IMR-90 (cell line): ENCODE measurements at regions not wholly inside any gene's neighbourhood (a gene's known extent, or its start where the extent isn't known, plus 50 kb on each side); places are given as distances from the start of the nearest gene placed in this dataset.

Experiments used
- ATAC-seq: fragments of 200-7000 bp; cut with Tn5 transposase; 2 replicates; pipeline ENCODE4 v1.9.1; 2020; ENCODE audit warnings: low read depth, mild to moderate bottlenecking, moderate library complexity
- BruUV-seq: library from RNA; stranded (reverse); fragments of 400-500 nt; replicated peaks from 2 replicates; lab custom pipeline; 2021; lab: Mats Ljungman, UMichigan
- CTCF ChIA-PET: fragments of 300-600 bp; formaldehyde crosslinking; extraction: SDS; loops from one replicate; lab custom pipeline; 2021; ENCODE audit warnings: antibody characterized with exemption; lab: Yijun Ruan, JAX
- POLR2A ChIA-PET: fragments of 300-600 bp; sonication (Branson Sonifier 250); formaldehyde crosslinking; loops from one replicate; lab custom pipeline; 2022; ENCODE audit warnings: antibody characterized with exemption; ENCODE audit not compliant: unreplicated experiment; lab: Charles Lee
- DNase-seq: peaks from one replicate; pipeline ENCODE4 v3.0.0; 2013
- H2AFZ ChIP-seq: replicated peaks from 2 replicates; pipeline ENCODE3; 2013; ENCODE audit warnings: low read length, mild to moderate bottlenecking; ENCODE audit not compliant: poor library complexity
- H2AK5ac ChIP-seq: 2 replicates; pipeline ENCODE4 v1.6.1; 2013; ENCODE audit warnings: low read depth, low read length, inconsistent platforms
- H2AK9ac ChIP-seq: replicated peaks from 2 replicates; pipeline ENCODE3; 2013; ENCODE audit warnings: mild to moderate bottlenecking, low read depth, low read length, moderate library complexity; ENCODE audit not compliant: poor library complexity
- H2BK120ac ChIP-seq: 2 replicates; pipeline ENCODE4 v1.6.1; 2013; ENCODE audit warnings: low read depth, low read length, inconsistent platforms
- H2BK15ac ChIP-seq: 3 replicates; pipeline ENCODE4 v1.6.1; 2013; ENCODE audit warnings: low read depth, low read length, inconsistent platforms
- H2BK20ac ChIP-seq: 2 replicates; pipeline ENCODE4 v1.6.1; 2013; ENCODE audit warnings: low read depth, mild to moderate bottlenecking, inconsistent platforms, low read length, moderate library complexity
- H2BK5ac ChIP-seq: 2 replicates; pipeline ENCODE4 v1.6.1; 2013; ENCODE audit warnings: mild to moderate bottlenecking, low read depth, low read length, inconsistent platforms; ENCODE audit not compliant: poor library complexity, severe bottlenecking
- H3K14ac ChIP-seq: replicated peaks from 2 replicates; pipeline ENCODE4 v1.6.1; 2013; ENCODE audit warnings: low read depth, low read length, inconsistent platforms
- H3K18ac ChIP-seq: 2 replicates; pipeline ENCODE4 v1.6.1; 2013; ENCODE audit warnings: low read depth, low read length, control low read depth
- H3K23ac ChIP-seq: 2 replicates; pipeline ENCODE4 v1.6.1; 2013; ENCODE audit warnings: low read depth, low read length, inconsistent platforms
- H3K27ac ChIP-seq: 2 replicates; pipeline ENCODE4 v1.5.1; 2013; ENCODE audit warnings: mild to moderate bottlenecking, control low read depth, low read length; ENCODE audit not compliant: insufficient read depth
- H3K27me3 ChIP-seq: 2 replicates; pipeline ENCODE4 v1.6.1; 2013; ENCODE audit warnings: low read length; ENCODE audit not compliant: control insufficient read depth, insufficient read depth
- H3K36me3 ChIP-seq: 2 replicates; pipeline ENCODE4 v1.6.1; 2013; ENCODE audit warnings: low read length, mixed read lengths; ENCODE audit not compliant: control insufficient read depth, insufficient read depth
- H3K4ac ChIP-seq: 2 replicates; pipeline ENCODE4 v1.6.1; 2013; ENCODE audit warnings: low read depth, low read length, inconsistent platforms
- H3K4me1 ChIP-seq: 2 replicates; pipeline ENCODE4 v1.6.1; 2013; ENCODE audit warnings: low read length, mixed read lengths; ENCODE audit not compliant: control insufficient read depth, insufficient read depth
- H3K4me2 ChIP-seq: 2 replicates; pipeline ENCODE4 v1.6.1; 2013; ENCODE audit warnings: low read depth, mild to moderate bottlenecking, control low read depth, low read length, moderate library complexity
- H3K4me3 ChIP-seq: 2 replicates; pipeline ENCODE4 v1.5.1; 2013; ENCODE audit warnings: low read depth, mild to moderate bottlenecking, control low read depth, low read length, moderate library complexity; ENCODE audit not compliant: insufficient read depth
- H3K56ac ChIP-seq: 2 replicates; pipeline ENCODE4 v1.6.1; 2013; ENCODE audit warnings: low read length, inconsistent platforms; ENCODE audit not compliant: insufficient read depth; ENCODE audit errors: extremely low read depth
- H3K79me1 ChIP-seq, 2 experiments: 2 replicates each; pipeline ENCODE4 v1.6.1; 2013; ENCODE audit warnings: low read length in 2 of 2, inconsistent platforms in 1 of 2, low read depth in 1 of 2
- H3K9ac ChIP-seq: 2 replicates; pipeline ENCODE4 v1.6.1; 2013; ENCODE audit warnings: low read depth, low read length, control low read depth
- H3K9me1 ChIP-seq: 2 replicates; pipeline ENCODE4 v1.6.1; 2013; ENCODE audit warnings: low read length, inconsistent platforms; ENCODE audit not compliant: insufficient read depth
- H3K9me3 ChIP-seq: 2 replicates; pipeline ENCODE4 v1.6.1; 2013; ENCODE audit warnings: low read length; ENCODE audit not compliant: control insufficient read depth, insufficient read depth
- H4K20me1 ChIP-seq: 2 replicates; pipeline ENCODE4 v1.6.1; 2013; ENCODE audit warnings: low read length, inconsistent platforms; ENCODE audit not compliant: insufficient read depth
- H4K5ac ChIP-seq: 2 replicates; pipeline ENCODE4 v1.6.1; 2013; ENCODE audit warnings: mild to moderate bottlenecking, low read depth, low read length, control low read depth
- H4K8ac ChIP-seq, 2 experiments: 2 replicates each; pipeline ENCODE4 v1.6.1; 2013; ENCODE audit warnings: low read depth in 2 of 2, low read length in 2 of 2, control low read depth in 1 of 2, inconsistent platforms in 1 of 2
- H4K91ac ChIP-seq: 2 replicates; pipeline ENCODE4 v1.6.1; 2013; ENCODE audit warnings: low read depth, low read length, inconsistent platforms; ENCODE audit not compliant: insufficient read depth
- CEBPB ChIP-seq: IDR thresholded peaks from 2 replicates; pipeline ENCODE4 v1.6.1; 2012; ENCODE audit warnings: low read depth, low read length, improper control_type of control experiment
- NFE2L2 ChIP-seq: fragments of 150-350 bp; IDR thresholded peaks from 2 replicates; pipeline ENCODE4 v1.6.1; 2016; ENCODE audit warnings: low read depth, mild to moderate bottlenecking, low read length
- RCOR1 ChIP-seq: IDR thresholded peaks from 2 replicates; pipeline ENCODE4 v1.6.1; 2012; ENCODE audit warnings: mild to moderate bottlenecking, low read length, improper control_type of control experiment; ENCODE audit not compliant: insufficient replicate concordance
- RFX5 ChIP-seq: IDR thresholded peaks from 2 replicates; pipeline ENCODE4 v1.8.0; 2012; ENCODE audit warnings: low read depth, mild to moderate bottlenecking, low read length, moderate library complexity
- WGBS, 2 experiments: methylation state at CpG; one replicate each; pipeline versions ENCODE4 v1.1.5 to v1.1.7; 2013; ENCODE audit warnings: missing lambda C conversion rate in 2 of 2; ENCODE audit not compliant: insufficient read length in 1 of 2; ENCODE audit errors: extremely low coverage in 2 of 2; 5-methylcytosine and 5-hydroxymethylcytosine counted together
- dilution Hi-C: fragments of 300-500 bp; cut with HindIII; formaldehyde crosslinking; loops from one replicate; pipeline ENCODE4 v1.14.3; 2018; ENCODE audit warnings: low sequenced_read_pairs; ENCODE audit not compliant: unreplicated experiment
- in situ Hi-C: fragments of 300-500 bp; cut with MboI; formaldehyde crosslinking; loops from 3 replicates; pipeline ENCODE4 v1.14.3; 2019; ENCODE audit warnings: low sequenced_read_pairs, inconsistent platforms, mixed read lengths
- intact Hi-C: fragments of 100-400 bp; cut with micrococcal nuclease; formaldehyde crosslinking; loops from 2 replicates; pipeline ENCODE4 v1.10.0; 2022

GRCh38 chr2:128729051-128729450 lies 410.4 kb upstream of the HS6ST1 start:
- no peak overlapping the region for H3K4ac ChIP-seq

More at GRCh38 chr2:128729051-128729450, 410.4 kb upstream of the HS6ST1 start:
- no peak overlapping the region for H4K91ac ChIP-seq
- H2AFZ ChIP-seq: no peak overlapping the region
- ChIA-PET CTCF (no interaction called here), POLR2A (no interaction called here)
- H2BK5ac ChIP-seq: no peak overlapping the region
- no peak overlapping the region for H4K8ac ChIP-seq
- no peak overlapping the region for H3K9ac ChIP-seq
- H3K14ac ChIP-seq: no peak overlapping the region
- in situ Hi-C loops: loop anchor here (10.0 to 25.0 kb wide), 2 partner anchors 404 to 667 kb away; no protein-coding TSS in a partner anchor
- no peaks in the 10 kb centered on the region for H3K9me1 ChIP-seq
- DNase-seq (no peak), ATAC-seq (no peak)
- no peak overlapping the region for H4K5ac ChIP-seq
- no CpG with 5 or more reads among the region's 2 CpGs for WGBS, 2 experiments
- H3K4me2 ChIP-seq: no peak overlapping the region
- peaks cover 2% of the 10 kb centered on the region for H3K27me3 ChIP-seq
- no peak overlapping the region for H3K27ac ChIP-seq
- intact Hi-C loops: no loop called here
- no peak overlapping the region for H2AK9ac ChIP-seq
- H3K56ac ChIP-seq: no peak overlapping the region
- H2BK120ac ChIP-seq: no peak overlapping the region
- BruUV-seq: no TSS peak
- H3K4me3 ChIP-seq: no peak overlapping the region
- no peak for TF ChIP-seq NFE2L2
- no peak for TF ChIP-seq CEBPB
- no peak for TF ChIP-seq RCOR1
- no peak for TF ChIP-seq RFX5
- no peak overlapping the region for H3K18ac ChIP-seq
- no peaks in the 10 kb centered on the region for H4K20me1 ChIP-seq
- dilution Hi-C loops: no loop called here
- no peaks in the 10 kb centered on the region for H3K79me1 ChIP-seq
- no peak overlapping the region for H2BK15ac ChIP-seq
- peaks cover 11% of the 10 kb centered on the region for H3K4me1 ChIP-seq
- H3K36me3 ChIP-seq: no peaks in the 10 kb centered on the region
- H2BK20ac ChIP-seq: no peak overlapping the region
- peaks cover 3% of the 10 kb centered on the region for H3K9me3 ChIP-seq
- no peak overlapping the region for H2AK5ac ChIP-seq
- H3K23ac ChIP-seq: no peak overlapping the region
